Activated CD4-positive, alpha-beta T cell treated with anti-CD3 and anti-CD28 coated beads for 24 hours (primary cell): ENCODE measurements at regions not wholly inside any gene's neighbourhood (a gene's known extent, or its start where the extent isn't known, plus 50 kb on each side); places are given as distances from the start of the nearest gene placed in this dataset.

Source experiments
- DNase-seq, 2 donors: peaks; one replicate each; pipeline ENCODE4 v3.0.0-alpha.2; 2020; ENCODE audit warnings: low read depth in 2 of 2

GRCh38 chr6:30806581-30807183, 62.3 kb upstream of the IER3 start:
- DNase-seq = no peak

DNA sequence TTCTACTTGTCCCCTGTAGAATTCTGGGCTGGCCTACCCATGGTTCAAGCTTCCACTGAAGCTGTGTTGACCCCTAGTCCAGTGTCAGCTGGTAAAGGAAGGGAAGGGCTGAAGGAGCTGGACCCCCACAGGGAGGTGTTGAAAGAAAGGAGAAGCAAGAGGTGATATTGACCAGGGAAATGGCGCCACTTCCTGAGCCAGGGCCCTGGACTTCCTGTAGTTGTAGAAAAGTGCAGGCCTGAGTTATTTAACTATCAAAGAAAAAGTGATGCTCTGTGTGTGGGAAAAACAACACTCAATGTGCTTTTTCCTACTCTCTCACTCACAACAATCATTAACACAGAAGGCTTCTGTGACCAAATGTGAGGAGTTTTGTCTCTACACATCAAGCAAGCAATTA, 60.0 kb upstream of the IER3 start:
- DNase-seq = no peak

DNA sequence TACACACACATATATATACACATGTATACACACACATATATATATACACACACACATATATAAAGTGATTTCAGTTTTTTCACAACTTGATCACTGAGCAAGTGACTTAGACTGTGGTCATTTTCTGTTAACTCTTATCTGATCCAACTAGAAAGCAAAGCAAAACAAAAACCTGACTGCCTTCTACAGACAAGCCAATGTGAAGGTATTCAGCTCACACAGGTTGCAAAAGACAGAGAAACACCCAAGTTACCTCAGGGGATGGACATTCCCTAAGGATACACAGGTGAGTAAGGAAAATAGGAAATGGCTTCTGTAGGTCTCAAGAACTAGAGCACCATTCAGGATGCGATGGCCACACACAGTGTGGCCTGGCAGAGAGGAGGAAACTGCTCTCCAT, 58.4 kb upstream of the IER3 start:
- no peak for DNase-seq

GRCh38 chr6:30801950-30802349, 57.6 kb upstream of the IER3 start:
- no peak for DNase-seq

DNA sequence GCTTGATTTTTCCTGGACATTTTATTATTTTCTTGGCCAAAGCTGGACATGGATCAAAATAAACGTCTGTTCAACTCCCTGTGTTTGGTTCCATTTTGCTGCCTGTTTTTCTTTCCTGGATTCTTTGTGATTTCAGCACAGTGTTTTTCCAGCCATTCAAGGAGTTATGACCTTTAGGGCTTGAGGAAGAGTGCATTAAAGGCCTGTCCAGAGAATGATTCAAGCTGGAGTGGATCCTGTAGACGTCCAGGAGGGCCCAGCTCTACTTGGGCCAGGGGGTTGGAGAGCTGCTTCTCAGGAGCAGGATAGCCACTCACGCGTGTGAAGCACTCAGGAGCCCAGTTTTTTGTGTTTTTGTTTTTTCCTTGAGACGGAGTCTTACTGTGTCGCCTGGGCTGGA, 56.5 kb upstream of the IER3 start:
- DNase-seq = no peak

DNA sequence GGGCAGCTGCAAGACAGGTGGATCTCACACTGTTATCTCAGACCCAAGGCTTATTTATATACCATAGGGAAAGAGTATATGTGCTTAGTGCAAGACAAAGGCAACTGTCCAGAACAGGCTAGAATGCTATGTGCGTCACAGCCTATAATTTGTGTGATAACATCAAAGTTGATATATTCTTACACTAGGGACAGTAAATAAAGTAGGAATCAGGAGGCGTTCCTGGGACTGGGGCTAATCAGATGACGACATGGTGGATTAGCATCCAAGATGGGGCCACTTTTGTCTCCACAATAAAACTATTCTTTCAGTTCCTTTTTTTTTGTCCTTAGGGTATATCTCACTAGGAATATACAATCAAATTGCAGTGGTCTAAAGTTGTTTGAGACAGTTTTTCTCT, 54.9 kb upstream of the IER3 start:
- no peak for DNase-seq

DNA sequence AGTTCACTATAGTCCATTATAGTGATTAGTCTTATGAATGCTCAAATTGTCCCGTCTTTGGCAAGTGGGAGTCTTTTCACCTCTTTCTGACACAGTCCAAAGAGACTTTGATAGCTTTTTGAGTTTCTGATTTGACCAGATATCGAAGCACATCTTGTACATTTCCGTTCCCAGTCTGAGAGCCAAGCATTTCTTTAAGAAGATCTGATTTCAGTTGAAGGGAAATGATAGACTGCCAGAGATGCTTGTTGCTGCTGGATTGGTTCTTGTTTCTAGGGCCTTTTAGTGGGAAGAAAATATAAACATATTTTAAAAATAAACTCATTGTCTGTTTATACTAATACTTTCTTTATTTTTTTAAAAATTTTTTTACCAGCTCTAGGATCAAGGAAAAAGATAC, 54.1 kb upstream of the IER3 start:
- no peak for DNase-seq

GRCh38 chr6:30795549-30796293, 51.4 kb upstream of the IER3 start:
- no peak for DNase-seq
